A549 (cell line): ENCODE measurements at regions not wholly inside any gene's neighbourhood (a gene's known extent, or its start where the extent isn't known, plus 50 kb on each side); places are given as distances from the start of the nearest gene placed in this dataset.

Experiments
- CEBPB ChIP-seq, 2 experiments: fragments of >200 bp in 1 of 2; sonication (Bioruptor Twin) in 1 of 2; formaldehyde crosslinking in 1 of 2; IDR thresholded peaks; 2 replicates each; pipeline ENCODE4 v1.6.1; 2012 to 2016
- CHD2 ChIP-seq: fragments of 150-350 bp; IDR thresholded peaks from 2 replicates; pipeline ENCODE4 v1.6.1; 2014; ENCODE audit warnings: low read length; ENCODE audit not compliant: partially characterized antibody
- CHD4 ChIP-seq: fragments of 200-600 bp; sonication (generic); IDR thresholded peaks from 2 replicates; pipeline ENCODE4 v1.6.1; 2016; ENCODE audit warnings: antibody characterized with exemption, mild to moderate bottlenecking, borderline replicate concordance
- CTCF ChIP-seq: fragments of >200 bp; sonication (Bioruptor Twin); formaldehyde crosslinking; IDR thresholded peaks from 3 replicates; pipeline ENCODE4 v1.5.1; 2016
- EHMT2 ChIP-seq: fragments of 200-600 bp; sonication (generic); IDR thresholded peaks from 2 replicates; pipeline ENCODE4 v1.6.1; 2016; ENCODE audit warnings: antibody characterized with exemption, low read depth, mild to moderate bottlenecking, moderate library complexity
- EP300 ChIP-seq, 2 experiments: fragments of >200 bp; sonication (Bioruptor Twin); formaldehyde crosslinking; IDR thresholded peaks; 2 replicates in 1 of 2; 3 replicates in 1 of 2; pipeline ENCODE4 v1.6.1; 2016 to 2017
- JUN ChIP-seq, 2 experiments: fragments of >200 bp; sonication (Bioruptor Twin); formaldehyde crosslinking; IDR thresholded peaks; 2 replicates in 1 of 2; 3 replicates in 1 of 2; pipeline ENCODE4 v1.6.1; 2016 to 2017
- NFE2L2 ChIP-seq: fragments of 150-350 bp; conservative IDR thresholded peaks from 2 replicates; pipeline ENCODE4 v1.6.1; 2014; ENCODE audit warnings: low read length
- POLR2A ChIP-seq: IDR thresholded peaks from 2 replicates; pipeline ENCODE4 v1.6.1; 2012; ENCODE audit warnings: mild to moderate bottlenecking, low read length
- POLR2AphosphoS2 ChIP-seq: conservative IDR thresholded peaks from 2 replicates; pipeline ENCODE4 v1.6.1; 2012; ENCODE audit warnings: low read length, improper control_type of control experiment, inconsistent platforms
- RFX5 ChIP-seq: fragments of 450-650 bp; IDR thresholded peaks from 2 replicates; pipeline ENCODE4 v1.7.1; 2014; ENCODE audit warnings: antibody characterized with exemption, mild to moderate bottlenecking, moderate library complexity
- RNF2 ChIP-seq: fragments of 200-600 bp; sonication (generic); IDR thresholded peaks from 2 replicates; pipeline ENCODE4 v1.6.1; 2016; ENCODE audit warnings: low read depth, mild to moderate bottlenecking, antibody characterized with exemption, moderate library complexity, borderline replicate concordance

GRCh38 chr4:177582992-177583391 lies 140.8 kb upstream of the AGA start:
- TF ChIP-seq EP300 (IDR thresholded peaks at IDR 0.05) (no peak), JUN (IDR thresholded peaks at IDR 0.05) (no peak), CTCF (no peak), RFX5 (no peak), CEBPB (IDR thresholded peaks at IDR 0.05) (no peak), NFE2L2 (no peak), POLR2A (no peak), CHD4 (no peak), RNF2 (no peak), POLR2AphosphoS2 (no peak), CHD2 (no peak), EHMT2 (no peak)
